Hippocampal formation (tissue), 2 donors: ENCODE measurements at regions not wholly inside any gene's neighbourhood (a gene's known extent, or its start where the extent isn't known, plus 50 kb on each side); places are given as distances from the start of the nearest gene placed in this dataset.

Source experiments
- DNase-seq, 2 donors: peaks; one replicate each; lab custom pipeline; 2025; lab: John Stamatoyannopoulos, UW

GRCh38 chr12:11568155-11568761 lies 81.2 kb upstream of the ETV6 start:
- no peak for DNase-seq

- no peak for DNase-seq
These were observed 80.6 kb upstream of the ETV6 start for GRCh38 chr12:11568762-11569478.

- no peak for DNase-seq
These were observed 79.8 kb upstream of the ETV6 start for GRCh38 chr12:11569716-11570115.

- DNase-seq, result no peak
These were observed 75.6 kb upstream of the ETV6 start for GRCh38 chr12:11573880-11574279.

GRCh38 chr12:11576104-11576503 lies 73.4 kb upstream of the ETV6 start:
- no peak for DNase-seq

GRCh38 chr12:11577658-11578260 lies 71.7 kb upstream of the ETV6 start:
- no peak for DNase-seq

GRCh38 chr12:11578461-11578993 lies 70.9 kb upstream of the ETV6 start:
- no peak for DNase-seq

- no peak for DNase-seq
These were observed 69.2 kb upstream of the ETV6 start for GRCh38 chr12:11580125-11580751.

- DNase-seq, result peak; percentile 16 to 57
These were observed 68.2 kb upstream of the ETV6 start for GRCh38 chr12:11581179-11581755.

GRCh38 chr12:11584221-11584855 lies 65.1 kb upstream of the ETV6 start:
- DNase-seq, result no peak

GRCh38 chr12:11592484-11592883 lies 57.0 kb upstream of the ETV6 start:
- no peak for DNase-seq

GRCh38 chr12:11593013-11593412 lies 56.5 kb upstream of the ETV6 start:
- no peak for DNase-seq

- no peak for DNase-seq
These were observed 54.4 kb upstream of the ETV6 start for GRCh38 chr12:11595080-11595479.

GRCh38 chr12:11596141-11596540 lies 53.3 kb upstream of the ETV6 start:
- no peak for DNase-seq

- DNase-seq, result no peak
These were observed 50.6 kb upstream of the ETV6 start for GRCh38 chr12:11598900-11599299.
